ENCODE measurements at regions not wholly inside any gene's neighbourhood (a gene's known extent, or its start where the extent isn't known, plus 50 kb on each side); places are given as distances from the start of the nearest gene placed in this dataset.

DNA sequence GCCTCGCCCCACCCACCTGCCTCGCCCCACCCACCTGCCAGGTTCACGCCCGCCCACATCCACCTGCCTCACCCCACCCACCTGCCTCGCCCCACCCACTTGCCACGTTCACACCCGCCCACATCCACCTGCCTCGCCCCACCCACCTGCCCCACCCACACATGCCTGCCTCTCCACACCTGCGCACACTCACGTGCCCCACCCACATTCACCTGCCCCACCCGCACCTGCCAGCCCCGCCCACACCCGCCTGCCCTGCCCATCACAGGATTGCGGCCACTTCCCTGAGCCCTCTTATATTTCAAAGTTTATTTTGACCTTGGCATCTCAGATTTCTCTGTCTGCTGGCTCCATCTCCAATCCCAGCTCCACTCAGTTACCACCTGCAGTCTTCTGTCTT is 217.5 kb upstream of the SOX11 start:
- H4K20me1 ChIP-seq (ENCODE audit: insufficient read depth), result no peaks in the 10 kb centered on the region
- H2AFZ ChIP-seq, result no peak overlapping the region
- H3K36me3 ChIP-seq (ENCODE audit: low read depth), result no peaks in the 10 kb centered on the region
- 50 to 67% methylated on average over 3 to 14 of the region's 14 CpGs for WGBS, 2 experiments (ENCODE audit: low coverage in 1 of 2, low lambda C conversion rate in 2 of 2, missing lambda C conversion rate in 2 of 2)
- no peaks in the 10 kb centered on the region for H3K9me2 ChIP-seq (ENCODE audit: insufficient read depth)
- TF ChIP-seq EZH2 (IDR thresholded peaks at IDR 0.05; ENCODE audit: insufficient read depth, poor library complexity, severe bottlenecking), result no peak
- TF ChIP-seq EZH2phosphoT487 (IDR thresholded peaks at IDR 0.05; ENCODE audit: insufficient read depth, low read depth), result no peak
- H3K27ac ChIP-seq, result no peak overlapping the region
- no peak overlapping the region for H3K4me3 ChIP-seq
- no peaks in the 10 kb centered on the region for H3K27me3 ChIP-seq (replicated peaks; ENCODE audit: insufficient read depth)
- H3K79me2 ChIP-seq (ENCODE audit: insufficient read depth), result no peaks in the 10 kb centered on the region
- H3K9ac ChIP-seq, result no peak overlapping the region
- H3F3A ChIP-seq (ENCODE audit: insufficient read depth), result no peaks in the 10 kb centered on the region
- DNase-seq, result no peak
- in situ Hi-C loops (cut with MboI), result no loop called here
- H3K4me2 ChIP-seq (ENCODE audit: unreplicated experiment), result no peak overlapping the region
- H3K9me3 ChIP-seq (ENCODE audit: low read depth), result no peaks in the 10 kb centered on the region
- no peaks in the 10 kb centered on the region for H3K4me1 ChIP-seq (ENCODE audit: insufficient read depth)

DNA sequence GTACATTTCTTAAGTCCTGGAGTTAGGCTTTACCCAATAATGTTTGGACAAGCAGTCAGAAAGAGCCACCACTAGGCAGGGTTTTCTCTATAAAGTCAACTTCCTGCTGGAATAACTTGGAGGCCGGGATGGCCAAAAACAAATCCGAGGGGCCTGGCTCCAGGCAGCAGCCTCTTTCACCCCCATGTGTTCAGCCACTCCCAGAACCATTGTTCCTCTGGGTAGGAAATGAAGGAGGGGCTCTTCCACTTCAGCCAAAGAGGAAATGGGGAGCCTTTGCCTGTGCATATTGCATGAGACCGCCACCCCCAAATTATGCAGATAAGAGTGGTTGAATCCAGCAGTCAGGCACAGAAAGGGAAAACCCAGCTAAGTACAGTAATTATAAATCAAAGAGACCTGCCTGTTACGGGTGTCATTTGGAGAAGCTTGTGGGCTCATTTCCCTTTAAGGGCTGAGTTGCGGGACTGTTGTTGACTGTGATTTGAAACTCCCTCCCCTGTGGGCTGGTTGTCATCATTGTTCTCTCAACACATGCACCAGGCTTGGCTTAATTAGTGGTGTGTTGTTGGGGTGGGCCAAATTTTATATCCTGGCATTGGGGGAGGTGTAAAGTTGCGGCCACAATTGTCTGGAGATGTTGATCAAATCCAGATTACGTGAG is 212.8 kb upstream of the SOX11 start:
- Histone ChIP-seq H3K4me3 (no peak overlapping the region), H3K4me1 (ENCODE audit: insufficient read depth) (no peaks in the 10 kb centered on the region), H3K27ac (no peak overlapping the region), H4K20me1 (ENCODE audit: insufficient read depth) (no peaks in the 10 kb centered on the region), H3K9ac (no peak overlapping the region), H3F3A (ENCODE audit: insufficient read depth) (no peaks in the 10 kb centered on the region), H3K36me3 (ENCODE audit: low read depth) (no peaks in the 10 kb centered on the region), H2AFZ (no peak overlapping the region), H3K9me2 (ENCODE audit: insufficient read depth) (no peaks in the 10 kb centered on the region), H3K27me3 (replicated peaks; ENCODE audit: insufficient read depth) (no peaks in the 10 kb centered on the region), H3K4me2 (ENCODE audit: unreplicated experiment) (no peak overlapping the region), H3K9me3 (ENCODE audit: low read depth) (no peaks in the 10 kb centered on the region), H3K79me2 (ENCODE audit: insufficient read depth) (no peaks in the 10 kb centered on the region)
- in situ Hi-C loops (cut with MboI), result no loop called here
- no peak for TF ChIP-seq EZH2 (IDR thresholded peaks at IDR 0.05; ENCODE audit: insufficient read depth, poor library complexity, severe bottlenecking)
- no peak for TF ChIP-seq EZH2phosphoT487 (IDR thresholded peaks at IDR 0.05; ENCODE audit: insufficient read depth, low read depth)
- DNase-seq, result no peak
- 4 to 5% methylated on average over 7 of the region's 7 CpGs for WGBS, 2 experiments (ENCODE audit: low coverage in 1 of 2, low lambda C conversion rate in 2 of 2, missing lambda C conversion rate in 2 of 2)

DNA sequence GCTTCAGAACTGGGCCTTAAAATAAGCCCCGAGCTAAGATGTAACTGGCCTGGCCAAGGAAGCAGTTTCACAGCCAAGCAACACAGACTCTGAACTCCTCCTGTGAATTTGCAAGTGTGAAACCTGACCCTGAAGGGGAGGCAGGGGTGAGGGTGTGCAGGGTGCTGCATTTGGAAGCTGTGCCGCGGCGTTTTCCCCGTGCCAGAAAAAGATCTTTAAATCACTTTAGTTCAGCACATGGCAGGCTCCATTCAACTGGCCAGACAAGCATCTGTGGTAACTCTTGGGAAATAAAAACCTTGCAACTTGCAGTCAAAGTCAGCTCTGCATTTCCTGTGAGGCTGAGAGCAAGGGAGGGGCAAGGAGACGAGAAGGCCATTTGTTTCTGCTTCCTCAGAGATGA is 209.3 kb upstream of the SOX11 start:
- H3K9me2 ChIP-seq (ENCODE audit: insufficient read depth), result no peaks in the 10 kb centered on the region
- no peak overlapping the region for H3K9ac ChIP-seq
- no peak overlapping the region for H3K4me3 ChIP-seq
- no peaks in the 10 kb centered on the region for H4K20me1 ChIP-seq (ENCODE audit: insufficient read depth)
- no peaks in the 10 kb centered on the region for H3K36me3 ChIP-seq (ENCODE audit: low read depth)
- no peak overlapping the region for H3K4me2 ChIP-seq (ENCODE audit: unreplicated experiment)
- H3F3A ChIP-seq (ENCODE audit: insufficient read depth), result no peaks in the 10 kb centered on the region
- DNase-seq, result no peak
- TF ChIP-seq EZH2 (IDR thresholded peaks at IDR 0.05; ENCODE audit: insufficient read depth, poor library complexity, severe bottlenecking) (no peak), EZH2phosphoT487 (IDR thresholded peaks at IDR 0.05; ENCODE audit: insufficient read depth, low read depth) (no peak)
- in situ Hi-C loops (cut with MboI), result no loop called here
- no peak overlapping the region for H3K27ac ChIP-seq
- H3K27me3 ChIP-seq (replicated peaks; ENCODE audit: insufficient read depth), result no peaks in the 10 kb centered on the region
- no peak overlapping the region for H2AFZ ChIP-seq
- no peaks in the 10 kb centered on the region for H3K4me1 ChIP-seq (ENCODE audit: insufficient read depth)
- H3K79me2 ChIP-seq (ENCODE audit: insufficient read depth), result no peaks in the 10 kb centered on the region
- no peaks in the 10 kb centered on the region for H3K9me3 ChIP-seq (ENCODE audit: low read depth)
- 1 to 3% methylated on average over 6 of the region's 6 CpGs for whole genome bisulfite sequencing, 2 experiments (ENCODE audit: low coverage in 1 of 2, low lambda C conversion rate in 2 of 2, missing lambda C conversion rate in 2 of 2)

DNA sequence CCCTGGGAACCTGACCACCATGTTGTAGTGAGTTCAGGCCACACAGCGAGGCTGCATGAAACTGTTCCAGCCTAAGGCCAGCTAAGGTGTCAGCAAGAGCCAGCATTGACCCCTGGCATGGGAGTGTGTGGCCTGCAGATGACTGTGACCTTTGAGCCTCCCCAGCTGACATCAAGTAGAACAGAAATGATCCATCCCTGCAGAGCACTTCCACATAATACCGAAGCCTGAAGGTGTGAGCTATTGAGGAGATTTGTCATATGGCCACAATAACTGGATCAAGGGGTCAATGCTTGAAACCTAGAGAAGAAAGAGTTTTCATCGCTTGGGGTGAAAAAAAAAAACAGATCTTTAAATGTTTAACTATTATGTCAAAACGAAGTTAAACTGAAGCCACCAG is 207.3 kb upstream of the SOX11 start:
- no peak for TF ChIP-seq EZH2 (IDR thresholded peaks at IDR 0.05; ENCODE audit: insufficient read depth, poor library complexity, severe bottlenecking)
- Histone ChIP-seq H3K9me2 (ENCODE audit: insufficient read depth) (no peaks in the 10 kb centered on the region), H3K36me3 (ENCODE audit: low read depth) (no peaks in the 10 kb centered on the region), H3K27ac (no peak overlapping the region), H4K20me1 (ENCODE audit: insufficient read depth) (no peaks in the 10 kb centered on the region), H3K9ac (no peak overlapping the region), H3K4me2 (ENCODE audit: unreplicated experiment) (no peak overlapping the region), H3K79me2 (ENCODE audit: insufficient read depth) (no peaks in the 10 kb centered on the region), H3K9me3 (ENCODE audit: low read depth) (no peaks in the 10 kb centered on the region), H3K4me1 (ENCODE audit: insufficient read depth) (no peaks in the 10 kb centered on the region), H3K4me3 (no peak overlapping the region), H3K27me3 (replicated peaks; ENCODE audit: insufficient read depth) (no peaks in the 10 kb centered on the region), H2AFZ (no peak overlapping the region), H3F3A (ENCODE audit: insufficient read depth) (no peaks in the 10 kb centered on the region)
- DNase-seq, result no peak
- 22 to 28% methylated on average over 4 of the region's 4 CpGs for WGBS, 2 experiments (ENCODE audit: low coverage in 1 of 2, low lambda C conversion rate in 2 of 2, missing lambda C conversion rate in 2 of 2)
- in situ Hi-C loops (cut with MboI), result no loop called here

DNA sequence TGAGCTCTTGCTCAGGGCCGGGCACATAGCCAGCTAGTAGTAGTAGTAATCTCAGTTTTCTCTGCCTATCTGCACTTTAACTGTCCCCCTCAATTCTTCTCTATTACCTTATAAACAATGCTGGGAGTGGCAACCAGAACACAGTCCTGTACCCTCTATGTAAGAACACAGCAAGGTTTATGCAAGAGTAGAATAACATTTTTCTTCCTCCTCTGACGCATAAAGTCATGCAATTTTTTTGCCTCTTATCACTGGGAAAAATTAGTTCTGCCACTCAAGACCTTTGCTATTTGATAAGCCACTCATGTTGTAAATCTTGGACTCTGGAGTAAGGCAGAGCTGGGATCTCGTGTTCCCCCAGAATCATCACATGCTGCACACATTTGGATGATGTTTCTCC is 200.7 kb upstream of the SOX11 start:
- Histone ChIP-seq H3K4me3 (no peak overlapping the region), H3K9me2 (ENCODE audit: insufficient read depth) (no peaks in the 10 kb centered on the region), H3K27me3 (replicated peaks; ENCODE audit: insufficient read depth) (no peaks in the 10 kb centered on the region), H3K79me2 (ENCODE audit: insufficient read depth) (no peaks in the 10 kb centered on the region), H3K9ac (no peak overlapping the region), H3K36me3 (ENCODE audit: low read depth) (no peaks in the 10 kb centered on the region), H3K9me3 (ENCODE audit: low read depth) (no peaks in the 10 kb centered on the region), H3K4me2 (ENCODE audit: unreplicated experiment) (no peak overlapping the region), H3K4me1 (ENCODE audit: insufficient read depth) (no peaks in the 10 kb centered on the region), H3F3A (ENCODE audit: insufficient read depth) (no peaks in the 10 kb centered on the region), H4K20me1 (ENCODE audit: insufficient read depth) (no peaks in the 10 kb centered on the region), H2AFZ (no peak overlapping the region), H3K27ac (no peak overlapping the region)
- WGBS, 2 experiments (ENCODE audit: low coverage in 1 of 2, low lambda C conversion rate in 2 of 2, missing lambda C conversion rate in 2 of 2), result 24 to 34% methylated on average over 3 of the region's 3 CpGs
- in situ Hi-C loops (cut with MboI), result no loop called here
- TF ChIP-seq EZH2phosphoT487 (IDR thresholded peaks at IDR 0.05; ENCODE audit: insufficient read depth, low read depth), result no peak
- TF ChIP-seq EZH2 (IDR thresholded peaks at IDR 0.05; ENCODE audit: insufficient read depth, poor library complexity, severe bottlenecking), result no peak
- DNase-seq, result no peak

All from GM23248 (cell line).